ENCODE measurements at regions not wholly inside any gene's neighbourhood (a gene's known extent, or its start where the extent isn't known, plus 50 kb on each side); places are given as distances from the start of the nearest gene placed in this dataset.
"Not testable (repeated sequence)": the region's sequence is repeated elsewhere in the genome, so short reads cannot be mapped to it uniquely, and the experiment has no call there.

DNA sequence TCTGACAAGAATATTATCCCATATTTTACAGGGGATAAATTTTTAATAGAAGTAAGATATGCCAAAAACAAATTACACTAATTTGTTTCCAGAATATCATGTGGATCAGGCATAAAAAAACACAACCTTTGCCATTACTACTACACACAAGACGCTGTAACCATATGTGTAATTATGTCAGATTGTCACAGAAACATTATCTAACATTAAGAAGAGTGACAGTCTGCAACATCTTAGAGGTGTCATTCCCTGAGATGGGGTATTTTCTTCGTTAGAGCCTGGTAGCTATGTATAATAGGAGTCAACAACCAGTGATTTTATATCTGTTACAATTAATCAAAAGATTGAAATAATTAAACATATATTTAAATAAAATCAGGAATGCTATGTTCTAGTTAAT is 518.9 kb downstream of the RERGL start:
- Histone ChIP-seq H3F3A (ENCODE audit: control insufficient read depth, insufficient read depth) (no peaks in the 10 kb centered on the region), H3K4me3 (ENCODE audit: low read length) (no peak overlapping the region), H3K9me3 (ENCODE audit: control insufficient read depth, insufficient read depth, low read length) (no peaks in the 10 kb centered on the region), H3K9me2 (replicated peaks; ENCODE audit: control insufficient read depth, low read length) (no peaks in the 10 kb centered on the region), H3K27ac (ENCODE audit: low read depth, low read length) (no peak overlapping the region), H4K20me1 (ENCODE audit: control insufficient read depth, insufficient read depth, low read depth, low read length) (no peaks in the 10 kb centered on the region), H3K27me3 (ENCODE audit: control insufficient read depth, low read length) (no peaks in the 10 kb centered on the region), H3K36me3 (ENCODE audit: control insufficient read depth, low read length) (no peaks in the 10 kb centered on the region), H3K79me2 (ENCODE audit: control insufficient read depth, low read length) (no peaks in the 10 kb centered on the region), H3K4me1 (ENCODE audit: control insufficient read depth, low read length) (no peaks in the 10 kb centered on the region), H3K4me2 (ENCODE audit: low read length) (no peak overlapping the region)
- TF ChIP-seq, protein P1, sequence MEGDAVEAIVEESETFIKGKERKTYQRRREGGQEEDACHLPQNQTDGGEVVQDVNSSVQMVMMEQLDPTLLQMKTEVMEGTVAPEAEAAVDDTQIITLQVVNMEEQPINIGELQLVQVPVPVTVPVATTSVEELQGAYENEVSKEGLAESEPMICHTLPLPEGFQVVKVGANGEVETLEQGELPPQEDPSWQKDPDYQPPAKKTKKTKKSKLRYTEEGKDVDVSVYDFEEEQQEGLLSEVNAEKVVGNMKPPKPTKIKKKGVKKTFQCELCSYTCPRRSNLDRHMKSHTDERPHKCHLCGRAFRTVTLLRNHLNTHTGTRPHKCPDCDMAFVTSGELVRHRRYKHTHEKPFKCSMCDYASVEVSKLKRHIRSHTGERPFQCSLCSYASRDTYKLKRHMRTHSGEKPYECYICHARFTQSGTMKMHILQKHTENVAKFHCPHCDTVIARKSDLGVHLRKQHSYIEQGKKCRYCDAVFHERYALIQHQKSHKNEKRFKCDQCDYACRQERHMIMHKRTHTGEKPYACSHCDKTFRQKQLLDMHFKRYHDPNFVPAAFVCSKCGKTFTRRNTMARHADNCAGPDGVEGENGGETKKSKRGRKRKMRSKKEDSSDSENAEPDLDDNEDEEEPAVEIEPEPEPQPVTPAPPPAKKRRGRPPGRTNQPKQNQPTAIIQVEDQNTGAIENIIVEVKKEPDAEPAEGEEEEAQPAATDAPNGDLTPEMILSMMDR (IDR thresholded peaks at IDR 0.05; ENCODE audit: low read depth, low read length, poor library complexity, severe bottlenecking), result no peak
- no peak for TF ChIP-seq EZH2phosphoT487 (IDR thresholded peaks at IDR 0.05; ENCODE audit: borderline replicate concordance, low read length)

DNA sequence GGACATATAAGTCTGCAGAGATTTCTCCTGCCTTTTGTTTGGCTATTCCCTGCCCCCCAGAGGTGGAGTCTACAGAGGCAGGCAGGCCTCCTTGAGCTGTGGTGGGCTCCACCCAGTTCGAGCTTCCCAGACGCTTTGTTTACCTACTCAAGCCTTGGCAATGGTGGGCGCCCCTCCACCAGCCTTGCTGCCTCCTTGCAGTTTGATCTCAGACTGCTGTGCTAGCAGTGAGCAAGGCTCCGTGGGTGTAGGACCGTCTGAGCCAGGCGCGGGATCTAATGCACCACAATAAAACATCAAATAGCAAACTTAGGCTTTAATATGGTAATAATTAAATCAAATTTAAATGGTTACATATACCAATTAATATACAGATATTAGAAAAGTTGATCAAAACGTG is 525.4 kb downstream of the RERGL start:
- H3K9me3 ChIP-seq (ENCODE audit: control insufficient read depth, insufficient read depth, low read length); H3K36me3 ChIP-seq (ENCODE audit: control insufficient read depth, low read length); H3K4me1 ChIP-seq (ENCODE audit: control insufficient read depth, low read length); H3K9me2 ChIP-seq (replicated peaks; ENCODE audit: control insufficient read depth, low read length); H4K20me1 ChIP-seq (ENCODE audit: control insufficient read depth, insufficient read depth, low read depth, low read length); H3K4me2 ChIP-seq (ENCODE audit: low read length); H3K27ac ChIP-seq (ENCODE audit: low read depth, low read length); H3K79me2 ChIP-seq (ENCODE audit: control insufficient read depth, low read length); H3K4me3 ChIP-seq (ENCODE audit: low read length); H3F3A ChIP-seq (ENCODE audit: control insufficient read depth, insufficient read depth); H3K27me3 ChIP-seq (ENCODE audit: control insufficient read depth, low read length): not testable (repeated sequence)

DNA sequence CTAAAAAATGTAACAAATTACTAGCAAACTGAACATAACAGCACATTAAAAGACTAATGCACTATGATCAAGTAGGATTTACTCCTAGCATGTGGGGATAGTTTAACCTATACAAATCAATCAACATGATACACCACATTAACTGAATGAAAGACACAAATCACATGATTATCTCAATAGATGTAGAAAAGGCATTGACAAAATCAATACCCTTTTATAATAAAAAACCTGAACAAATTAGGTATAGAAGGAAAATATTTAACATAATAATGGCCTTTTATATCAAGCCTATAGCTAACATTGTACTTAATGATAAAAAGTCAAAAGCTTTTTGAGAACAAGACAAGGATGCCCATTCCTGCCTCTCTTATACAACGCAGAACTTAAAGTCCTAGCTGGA is 540.0 kb downstream of the RERGL start:
- no peaks in the 10 kb centered on the region for H3K36me3 ChIP-seq (ENCODE audit: control insufficient read depth, low read length)
- H3K4me1 ChIP-seq (ENCODE audit: control insufficient read depth, low read length), result no peaks in the 10 kb centered on the region
- no peaks in the 10 kb centered on the region for H3K9me2 ChIP-seq (replicated peaks; ENCODE audit: control insufficient read depth, low read length)
- no peaks in the 10 kb centered on the region for H3K79me2 ChIP-seq (ENCODE audit: control insufficient read depth, low read length)
- no peak for TF ChIP-seq EZH2phosphoT487 (IDR thresholded peaks at IDR 0.05; ENCODE audit: borderline replicate concordance, low read length)
- TF ChIP-seq, protein P1 (IDR thresholded peaks at IDR 0.05; ENCODE audit: low read depth, low read length, poor library complexity, severe bottlenecking), result no peak
- H3K9me3 ChIP-seq (ENCODE audit: control insufficient read depth, insufficient read depth, low read length), result no peaks in the 10 kb centered on the region
- H3K27ac ChIP-seq (ENCODE audit: low read depth, low read length), result no peak overlapping the region
- no peaks in the 10 kb centered on the region for H4K20me1 ChIP-seq (ENCODE audit: control insufficient read depth, insufficient read depth, low read depth, low read length)
- H3K4me3 ChIP-seq (ENCODE audit: low read length), result no peak overlapping the region
- no peaks in the 10 kb centered on the region for H3K27me3 ChIP-seq (ENCODE audit: control insufficient read depth, low read length)
- no peak overlapping the region for H3K4me2 ChIP-seq (ENCODE audit: low read length)
- H3F3A ChIP-seq (ENCODE audit: control insufficient read depth, insufficient read depth), result no peaks in the 10 kb centered on the region

DNA sequence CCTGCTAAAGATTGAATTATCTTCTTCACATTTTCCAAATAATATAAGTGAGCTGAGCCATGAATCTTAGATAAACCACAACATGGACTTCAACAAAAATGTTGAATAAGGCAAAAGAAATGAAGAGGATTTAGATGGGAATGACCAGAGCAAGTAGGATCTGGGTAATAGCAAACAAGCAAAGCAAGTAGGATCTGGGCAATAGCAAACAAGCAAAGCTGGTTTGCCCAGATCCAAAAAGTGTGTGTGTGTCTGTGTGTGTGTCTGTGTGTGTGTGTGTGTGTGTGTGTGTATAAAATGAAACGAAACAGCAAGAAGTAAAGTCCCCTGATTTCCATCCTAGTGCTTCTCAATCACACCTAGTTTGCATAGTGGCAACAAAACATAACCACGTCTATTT is 549.1 kb downstream of the RERGL start:
- H3K4me3 ChIP-seq (ENCODE audit: low read length), result no peak overlapping the region
- H3K4me1 ChIP-seq (ENCODE audit: control insufficient read depth, low read length), result no peaks in the 10 kb centered on the region
- H3K27ac ChIP-seq (ENCODE audit: low read depth, low read length), result no peak overlapping the region
- peaks cover 10% of the 10 kb centered on the region; the same call in 1 of the 2 replicates for H3K9me3 ChIP-seq (ENCODE audit: control insufficient read depth, insufficient read depth, low read length)
- no peak overlapping the region for H3K4me2 ChIP-seq (ENCODE audit: low read length)
- H3F3A ChIP-seq (ENCODE audit: control insufficient read depth, insufficient read depth), result no peaks in the 10 kb centered on the region
- H3K79me2 ChIP-seq (ENCODE audit: control insufficient read depth, low read length), result no peaks in the 10 kb centered on the region
- no peaks in the 10 kb centered on the region for H3K27me3 ChIP-seq (ENCODE audit: control insufficient read depth, low read length)
- no peaks in the 10 kb centered on the region for H3K9me2 ChIP-seq (replicated peaks; ENCODE audit: control insufficient read depth, low read length)
- TF ChIP-seq, protein P1 (IDR thresholded peaks at IDR 0.05; ENCODE audit: low read depth, low read length, poor library complexity, severe bottlenecking), result no peak
- no peak for TF ChIP-seq EZH2phosphoT487 (IDR thresholded peaks at IDR 0.05; ENCODE audit: borderline replicate concordance, low read length)
- H3K36me3 ChIP-seq (ENCODE audit: control insufficient read depth, low read length), result no peaks in the 10 kb centered on the region
- H4K20me1 ChIP-seq (ENCODE audit: control insufficient read depth, insufficient read depth, low read depth, low read length), result no peaks in the 10 kb centered on the region
